ENCODE measurements at regions not wholly inside any gene's neighbourhood (a gene's known extent, or its start where the extent isn't known, plus 50 kb on each side); places are given as distances from the start of the nearest gene placed in this dataset.

DNA sequence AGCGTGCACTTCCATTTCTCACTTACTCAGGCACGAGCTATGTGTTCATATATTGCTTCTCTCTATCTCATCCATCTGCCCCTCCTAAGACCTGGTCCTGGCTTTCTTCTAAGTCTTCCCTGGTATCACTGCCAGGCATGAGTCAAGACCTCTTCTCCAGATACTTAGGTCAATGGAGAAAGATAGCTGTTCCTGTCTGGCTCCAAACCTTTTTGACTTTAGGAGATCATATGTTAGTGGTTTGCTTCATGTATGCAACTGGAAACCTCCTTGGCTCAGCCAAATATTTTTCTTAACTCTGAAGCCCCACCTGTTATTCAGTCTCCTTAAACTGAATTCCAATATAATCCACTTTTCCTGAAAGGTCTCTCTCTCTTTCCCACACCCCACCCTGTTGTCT lies 211.6 kb upstream of the PTBP2 start:
- TF ChIP-seq CTCF (IDR thresholded peaks at IDR 0.05; ENCODE audit: low read depth, low read length) (no peak), EZH2phosphoT487 (IDR thresholded peaks at IDR 0.05; ENCODE audit: low read depth) (no peak)
